ENCODE measurements at regions not wholly inside any gene's neighbourhood (a gene's known extent, or its start where the extent isn't known, plus 50 kb on each side); places are given as distances from the start of the nearest gene placed in this dataset.

DNA sequence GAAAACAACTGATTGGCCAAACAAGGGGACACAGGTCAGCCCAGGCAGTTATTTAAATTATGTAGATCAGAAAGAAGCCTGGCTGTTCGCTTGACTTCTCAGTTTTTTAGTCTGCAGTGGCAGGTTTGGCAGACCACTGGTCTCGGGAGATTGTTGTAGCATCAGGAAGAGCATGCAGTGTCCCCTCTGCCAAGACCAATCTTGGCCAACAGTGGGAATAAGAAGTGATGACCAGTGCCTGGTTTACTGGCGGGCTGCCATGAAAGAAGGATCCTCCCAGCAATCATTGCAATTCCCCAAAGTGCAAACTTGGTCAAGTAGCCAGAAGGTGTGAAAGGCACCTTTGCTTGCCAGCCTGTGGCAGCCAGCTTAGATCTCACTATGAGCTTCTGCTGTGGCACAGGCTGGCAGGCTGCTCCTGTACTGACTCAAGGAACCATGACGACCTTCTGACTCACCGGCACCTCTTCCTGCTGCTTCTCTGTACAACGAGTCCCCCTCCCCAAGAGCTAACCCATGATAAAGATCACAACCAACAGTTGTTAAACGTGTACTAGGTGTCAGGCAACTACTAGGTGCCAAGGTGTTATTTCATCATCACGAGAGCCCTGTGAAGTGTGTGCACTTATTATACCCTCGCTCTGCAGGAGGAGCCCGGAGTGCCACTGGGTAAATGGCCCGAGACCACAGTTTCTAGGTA, 76.8 kb upstream of the DUSP22 start:
- TF ChIP-seq, protein P1, sequence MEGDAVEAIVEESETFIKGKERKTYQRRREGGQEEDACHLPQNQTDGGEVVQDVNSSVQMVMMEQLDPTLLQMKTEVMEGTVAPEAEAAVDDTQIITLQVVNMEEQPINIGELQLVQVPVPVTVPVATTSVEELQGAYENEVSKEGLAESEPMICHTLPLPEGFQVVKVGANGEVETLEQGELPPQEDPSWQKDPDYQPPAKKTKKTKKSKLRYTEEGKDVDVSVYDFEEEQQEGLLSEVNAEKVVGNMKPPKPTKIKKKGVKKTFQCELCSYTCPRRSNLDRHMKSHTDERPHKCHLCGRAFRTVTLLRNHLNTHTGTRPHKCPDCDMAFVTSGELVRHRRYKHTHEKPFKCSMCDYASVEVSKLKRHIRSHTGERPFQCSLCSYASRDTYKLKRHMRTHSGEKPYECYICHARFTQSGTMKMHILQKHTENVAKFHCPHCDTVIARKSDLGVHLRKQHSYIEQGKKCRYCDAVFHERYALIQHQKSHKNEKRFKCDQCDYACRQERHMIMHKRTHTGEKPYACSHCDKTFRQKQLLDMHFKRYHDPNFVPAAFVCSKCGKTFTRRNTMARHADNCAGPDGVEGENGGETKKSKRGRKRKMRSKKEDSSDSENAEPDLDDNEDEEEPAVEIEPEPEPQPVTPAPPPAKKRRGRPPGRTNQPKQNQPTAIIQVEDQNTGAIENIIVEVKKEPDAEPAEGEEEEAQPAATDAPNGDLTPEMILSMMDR (IDR thresholded peaks at IDR 0.05; ENCODE audit: low read depth, low read length): no peak
- no peak for TF ChIP-seq POLR2A (IDR thresholded peaks at IDR 0.05; ENCODE audit: extremely low read depth, insufficient read length)
